HG03378 (cell line): ENCODE measurements at regions not wholly inside any gene's neighbourhood (a gene's known extent, or its start where the extent isn't known, plus 50 kb on each side); places are given as distances from the start of the nearest gene placed in this dataset.
"Not testable (repeated sequence)": the region's sequence is repeated elsewhere in the genome, so short reads cannot be mapped to it uniquely, and the experiment has no call there.

Experiments
- ATAC-seq: cut with Tn5 transposase; IDR thresholded peaks from one replicate; pipeline ENCODE4 v1.9.1; 2021; ENCODE audit warnings: mild to moderate bottlenecking, moderate library complexity; ENCODE audit not compliant: unreplicated experiment

- ATAC-seq: no peak
Measured at GRCh38 chr6:139701003-139701402, 326.6 kb upstream of the CITED2 start.

- ATAC-seq: no peak
Measured at GRCh38 chr6:139699911-139700310, 325.5 kb upstream of the CITED2 start.

GRCh38 chr6:139699335-139699734 is 324.9 kb upstream of the CITED2 start:
- no peak for ATAC-seq

GRCh38 chr6:139698526-139699176 is 324.2 kb upstream of the CITED2 start:
- ATAC-seq: no peak

- not testable (repeated sequence) for ATAC-seq
Measured at GRCh38 chr6:139697856-139698255, 323.4 kb upstream of the CITED2 start.

- not testable (repeated sequence) for ATAC-seq
Measured at GRCh38 chr6:139696991-139697390, 322.5 kb upstream of the CITED2 start.

GRCh38 chr6:139695361-139695760 is 320.9 kb upstream of the CITED2 start:
- ATAC-seq: no peak

- no peak for ATAC-seq
Measured at GRCh38 chr6:139693735-139694134, 319.3 kb upstream of the CITED2 start.

- ATAC-seq: no peak
Measured at GRCh38 chr6:139690007-139690406, 315.6 kb upstream of the CITED2 start.

- ATAC-seq: no peak
Measured at GRCh38 chr6:139687055-139687454, 312.6 kb upstream of the CITED2 start.

GRCh38 chr6:139686308-139686707 is 311.9 kb upstream of the CITED2 start:
- no peak for ATAC-seq

GRCh38 chr6:139685009-139685408 is 310.6 kb upstream of the CITED2 start:
- no peak for ATAC-seq

- ATAC-seq: no peak
Measured at GRCh38 chr6:139680819-139681218, 306.4 kb upstream of the CITED2 start.

- ATAC-seq: no peak
Measured at GRCh38 chr6:139679516-139680179, 305.2 kb upstream of the CITED2 start.

GRCh38 chr6:139676718-139677117 is 302.3 kb upstream of the CITED2 start:
- no peak for ATAC-seq

GRCh38 chr6:139666284-139666683 is 291.8 kb upstream of the CITED2 start:
- no peak for ATAC-seq

GRCh38 chr6:139663996-139664395 is 289.5 kb upstream of the CITED2 start:
- no peak for ATAC-seq

- no peak for ATAC-seq
Measured at GRCh38 chr6:139659711-139660110, 285.3 kb upstream of the CITED2 start.

GRCh38 chr6:139659196-139659595 is 284.7 kb upstream of the CITED2 start:
- ATAC-seq: no peak

GRCh38 chr6:139657119-139657518 is 282.7 kb upstream of the CITED2 start:
- no peak for ATAC-seq

- no peak for ATAC-seq
Measured at GRCh38 chr6:139655783-139656705, 281.6 kb upstream of the CITED2 start.
